22Rv1 (cell line): ENCODE measurements at regions not wholly inside any gene's neighbourhood (a gene's known extent, or its start where the extent isn't known, plus 50 kb on each side); places are given as distances from the start of the nearest gene placed in this dataset.
"Not testable (repeated sequence)": the region's sequence is repeated elsewhere in the genome, so short reads cannot be mapped to it uniquely, and the experiment has no call there.

Experiments
- H3K27ac ChIP-seq: fragments of 450-650 bp; 2 replicates; pipeline ENCODE4 v1.5.1; 2017
- CTCF ChIP-seq: fragments of 450-650 bp; IDR thresholded peaks from 2 replicates; pipeline ENCODE4 v1.5.1; 2017; ENCODE audit warnings: mild to moderate bottlenecking
- ZFX ChIP-seq: fragments of 450-650 bp; IDR thresholded peaks from 2 replicates; pipeline ENCODE4 v1.6.1; 2017; ENCODE audit warnings: antibody characterized with exemption, borderline replicate concordance

GRCh38 chr1:184824691-184825323, 70.1 kb upstream of the EDEM3 start:
- H3K27ac ChIP-seq = no peak overlapping the region
- no peak for TF ChIP-seq ZFX

DNA sequence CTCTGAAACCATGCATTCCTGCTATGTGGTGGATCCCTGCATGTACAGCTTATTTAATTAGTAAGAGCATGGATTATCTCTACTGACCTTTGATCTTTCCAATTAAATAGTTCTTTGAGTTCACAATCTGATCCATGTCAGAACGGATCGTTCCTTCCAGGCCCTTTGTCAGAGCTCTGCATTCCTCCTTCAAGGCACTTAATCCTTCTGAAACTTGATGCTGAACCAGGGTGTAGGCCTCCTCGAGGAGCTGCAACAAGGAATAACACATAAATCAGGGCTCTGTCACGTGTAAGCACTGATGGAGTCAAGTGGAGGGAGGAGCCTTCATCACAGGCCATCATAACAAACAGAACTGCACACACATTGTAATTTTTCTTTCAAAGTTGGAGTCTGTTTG, 68.4 kb upstream of the EDEM3 start:
- no peak for TF ChIP-seq CTCF
- TF ChIP-seq ZFX = no peak
- peak overlapping the region; percentile 42 for H3K27ac ChIP-seq

GRCh38 chr1:184822267-184822666, 67.6 kb upstream of the EDEM3 start:
- H3K27ac ChIP-seq = peak overlapping the region; percentile 42
- no peak for TF ChIP-seq CTCF
- TF ChIP-seq ZFX = no peak

DNA sequence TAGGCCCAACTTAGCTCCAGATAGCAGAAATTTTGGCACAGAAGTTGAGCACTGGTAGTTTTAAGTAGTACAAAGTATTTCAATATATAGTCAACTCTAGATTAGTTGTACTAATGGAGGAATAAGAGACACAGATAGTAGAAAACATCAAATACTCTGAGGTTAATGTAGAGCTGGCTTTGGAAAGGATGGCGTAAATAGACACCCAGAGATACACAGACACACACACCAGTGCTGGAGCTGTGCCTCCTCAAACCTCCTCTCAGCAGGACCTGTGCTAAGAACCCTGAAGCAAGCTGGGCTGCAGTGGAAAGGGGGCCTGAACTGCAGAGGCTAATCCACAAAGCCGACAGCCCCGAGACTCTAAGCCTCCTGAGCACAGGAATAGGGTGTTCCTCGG, 67.0 kb upstream of the EDEM3 start:
- TF ChIP-seq CTCF (no peak), ZFX (no peak)
- H3K27ac ChIP-seq = no peak overlapping the region

GRCh38 chr1:184820956-184821355, 66.3 kb upstream of the EDEM3 start:
- no peak for TF ChIP-seq ZFX
- TF ChIP-seq CTCF = no peak
- H3K27ac ChIP-seq = no peak overlapping the region

GRCh38 chr1:184820218-184820750, 65.6 kb upstream of the EDEM3 start:
- no peak overlapping the region for H3K27ac ChIP-seq
- TF ChIP-seq CTCF = no peak
- no peak for TF ChIP-seq ZFX

- no peak overlapping the region for H3K27ac ChIP-seq
- TF ChIP-seq ZFX = no peak
- no peak for TF ChIP-seq CTCF
Measured at GRCh38 chr1:184818646-184819045, 64.0 kb upstream of the EDEM3 start.

GRCh38 chr1:184817003-184817402, 62.3 kb upstream of the EDEM3 start:
- H3K27ac ChIP-seq = not testable (repeated sequence)
